ENCODE measurements at regions not wholly inside any gene's neighbourhood (a gene's known extent, or its start where the extent isn't known, plus 50 kb on each side); places are given as distances from the start of the nearest gene placed in this dataset.

- TF ChIP-seq CREB1 (IDR thresholded peaks at IDR 0.05; ENCODE audit: low read depth): no peak
- TF ChIP-seq ZBTB7A (IDR thresholded peaks at IDR 0.05; ENCODE audit: low read depth): no peak
- no peak for TF ChIP-seq YY1 (IDR thresholded peaks at IDR 0.05; ENCODE audit: low read depth)
- TF ChIP-seq USF1 (IDR thresholded peaks at IDR 0.05): no peak
- no peak for TF ChIP-seq NFIC (IDR thresholded peaks at IDR 0.05)
- no peak for TF ChIP-seq FOXM1 (IDR thresholded peaks at IDR 0.05; ENCODE audit: borderline replicate concordance, low read depth)
- no peak for TF ChIP-seq TAF1 (IDR thresholded peaks at IDR 0.05; ENCODE audit: low read depth)
- TF ChIP-seq, protein P1, sequence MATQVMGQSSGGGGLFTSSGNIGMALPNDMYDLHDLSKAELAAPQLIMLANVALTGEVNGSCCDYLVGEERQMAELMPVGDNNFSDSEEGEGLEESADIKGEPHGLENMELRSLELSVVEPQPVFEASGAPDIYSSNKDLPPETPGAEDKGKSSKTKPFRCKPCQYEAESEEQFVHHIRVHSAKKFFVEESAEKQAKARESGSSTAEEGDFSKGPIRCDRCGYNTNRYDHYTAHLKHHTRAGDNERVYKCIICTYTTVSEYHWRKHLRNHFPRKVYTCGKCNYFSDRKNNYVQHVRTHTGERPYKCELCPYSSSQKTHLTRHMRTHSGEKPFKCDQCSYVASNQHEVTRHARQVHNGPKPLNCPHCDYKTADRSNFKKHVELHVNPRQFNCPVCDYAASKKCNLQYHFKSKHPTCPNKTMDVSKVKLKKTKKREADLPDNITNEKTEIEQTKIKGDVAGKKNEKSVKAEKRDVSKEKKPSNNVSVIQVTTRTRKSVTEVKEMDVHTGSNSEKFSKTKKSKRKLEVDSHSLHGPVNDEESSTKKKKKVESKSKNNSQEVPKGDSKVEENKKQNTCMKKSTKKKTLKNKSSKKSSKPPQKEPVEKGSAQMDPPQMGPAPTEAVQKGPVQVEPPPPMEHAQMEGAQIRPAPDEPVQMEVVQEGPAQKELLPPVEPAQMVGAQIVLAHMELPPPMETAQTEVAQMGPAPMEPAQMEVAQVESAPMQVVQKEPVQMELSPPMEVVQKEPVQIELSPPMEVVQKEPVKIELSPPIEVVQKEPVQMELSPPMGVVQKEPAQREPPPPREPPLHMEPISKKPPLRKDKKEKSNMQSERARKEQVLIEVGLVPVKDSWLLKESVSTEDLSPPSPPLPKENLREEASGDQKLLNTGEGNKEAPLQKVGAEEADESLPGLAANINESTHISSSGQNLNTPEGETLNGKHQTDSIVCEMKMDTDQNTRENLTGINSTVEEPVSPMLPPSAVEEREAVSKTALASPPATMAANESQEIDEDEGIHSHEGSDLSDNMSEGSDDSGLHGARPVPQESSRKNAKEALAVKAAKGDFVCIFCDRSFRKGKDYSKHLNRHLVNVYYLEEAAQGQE (IDR thresholded peaks at IDR 0.05; ENCODE audit: low read depth): no peak
- no peak for TF ChIP-seq RAD21 (IDR thresholded peaks at IDR 0.05; ENCODE audit: low read depth)
- no peak for TF ChIP-seq EP300 (IDR thresholded peaks at IDR 0.05; ENCODE audit: borderline replicate concordance)
- TF ChIP-seq TEAD4 (IDR thresholded peaks at IDR 0.05): no peak
- TF ChIP-seq MAX (IDR thresholded peaks at IDR 0.05): no peak
Observed at GRCh38 chr10:27393961-27394360, 110.1 kb upstream of the RAB18 start.
